GM23338 (cell line): ENCODE measurements at regions not wholly inside any gene's neighbourhood (a gene's known extent, or its start where the extent isn't known, plus 50 kb on each side); places are given as distances from the start of the nearest gene placed in this dataset.

ENCODE experiments used
- EZH2phosphoT487 ChIP-seq: fragments of 200-600 bp; sonication (generic); IDR thresholded peaks from one replicate; pipeline ENCODE4 v1.8.1; 2018; ENCODE audit warnings: antibody characterized with exemption; ENCODE audit not compliant: unreplicated experiment
- POLR2AphosphoS5 ChIP-seq: IDR thresholded peaks from 2 replicates; pipeline ENCODE4 v1.6.1; 2016; ENCODE audit warnings: antibody characterized with exemption, low read depth
- TF ChIP-seq, protein P1 (sequence below), 2 experiments: fragments of 200-600 bp in 1 of 2; sonication (generic) in 1 of 2; conservative IDR thresholded peaks; 2 replicates each; pipeline versions ENCODE4 v1.5.1 to v1.6.1; 2016 to 2017; ENCODE audit warnings: antibody characterized with exemption in 2 of 2, low read depth in 2 of 2, mild to moderate bottlenecking in 2 of 2, moderate library complexity in 1 of 2
- TF ChIP-seq, protein P2 (sequence below): IDR thresholded peaks from one replicate; pipeline ENCODE4 v1.6.1; 2018; ENCODE audit warnings: antibody characterized with exemption; ENCODE audit not compliant: unreplicated experiment

GRCh38 chr9:115980502-115980901, 173.1 kb upstream of the PAPPA start:
- TF ChIP-seq, protein P1, sequence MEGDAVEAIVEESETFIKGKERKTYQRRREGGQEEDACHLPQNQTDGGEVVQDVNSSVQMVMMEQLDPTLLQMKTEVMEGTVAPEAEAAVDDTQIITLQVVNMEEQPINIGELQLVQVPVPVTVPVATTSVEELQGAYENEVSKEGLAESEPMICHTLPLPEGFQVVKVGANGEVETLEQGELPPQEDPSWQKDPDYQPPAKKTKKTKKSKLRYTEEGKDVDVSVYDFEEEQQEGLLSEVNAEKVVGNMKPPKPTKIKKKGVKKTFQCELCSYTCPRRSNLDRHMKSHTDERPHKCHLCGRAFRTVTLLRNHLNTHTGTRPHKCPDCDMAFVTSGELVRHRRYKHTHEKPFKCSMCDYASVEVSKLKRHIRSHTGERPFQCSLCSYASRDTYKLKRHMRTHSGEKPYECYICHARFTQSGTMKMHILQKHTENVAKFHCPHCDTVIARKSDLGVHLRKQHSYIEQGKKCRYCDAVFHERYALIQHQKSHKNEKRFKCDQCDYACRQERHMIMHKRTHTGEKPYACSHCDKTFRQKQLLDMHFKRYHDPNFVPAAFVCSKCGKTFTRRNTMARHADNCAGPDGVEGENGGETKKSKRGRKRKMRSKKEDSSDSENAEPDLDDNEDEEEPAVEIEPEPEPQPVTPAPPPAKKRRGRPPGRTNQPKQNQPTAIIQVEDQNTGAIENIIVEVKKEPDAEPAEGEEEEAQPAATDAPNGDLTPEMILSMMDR (conservative IDR thresholded peaks at IDR 0.05; ENCODE audit: low read depth in 2 of 2), result no peak
- TF ChIP-seq, protein P2, sequence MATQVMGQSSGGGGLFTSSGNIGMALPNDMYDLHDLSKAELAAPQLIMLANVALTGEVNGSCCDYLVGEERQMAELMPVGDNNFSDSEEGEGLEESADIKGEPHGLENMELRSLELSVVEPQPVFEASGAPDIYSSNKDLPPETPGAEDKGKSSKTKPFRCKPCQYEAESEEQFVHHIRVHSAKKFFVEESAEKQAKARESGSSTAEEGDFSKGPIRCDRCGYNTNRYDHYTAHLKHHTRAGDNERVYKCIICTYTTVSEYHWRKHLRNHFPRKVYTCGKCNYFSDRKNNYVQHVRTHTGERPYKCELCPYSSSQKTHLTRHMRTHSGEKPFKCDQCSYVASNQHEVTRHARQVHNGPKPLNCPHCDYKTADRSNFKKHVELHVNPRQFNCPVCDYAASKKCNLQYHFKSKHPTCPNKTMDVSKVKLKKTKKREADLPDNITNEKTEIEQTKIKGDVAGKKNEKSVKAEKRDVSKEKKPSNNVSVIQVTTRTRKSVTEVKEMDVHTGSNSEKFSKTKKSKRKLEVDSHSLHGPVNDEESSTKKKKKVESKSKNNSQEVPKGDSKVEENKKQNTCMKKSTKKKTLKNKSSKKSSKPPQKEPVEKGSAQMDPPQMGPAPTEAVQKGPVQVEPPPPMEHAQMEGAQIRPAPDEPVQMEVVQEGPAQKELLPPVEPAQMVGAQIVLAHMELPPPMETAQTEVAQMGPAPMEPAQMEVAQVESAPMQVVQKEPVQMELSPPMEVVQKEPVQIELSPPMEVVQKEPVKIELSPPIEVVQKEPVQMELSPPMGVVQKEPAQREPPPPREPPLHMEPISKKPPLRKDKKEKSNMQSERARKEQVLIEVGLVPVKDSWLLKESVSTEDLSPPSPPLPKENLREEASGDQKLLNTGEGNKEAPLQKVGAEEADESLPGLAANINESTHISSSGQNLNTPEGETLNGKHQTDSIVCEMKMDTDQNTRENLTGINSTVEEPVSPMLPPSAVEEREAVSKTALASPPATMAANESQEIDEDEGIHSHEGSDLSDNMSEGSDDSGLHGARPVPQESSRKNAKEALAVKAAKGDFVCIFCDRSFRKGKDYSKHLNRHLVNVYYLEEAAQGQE, result no peak
- no peak for TF ChIP-seq POLR2AphosphoS5
- no peak for TF ChIP-seq EZH2phosphoT487
